GM19468 (cell line): ENCODE measurements at regions not wholly inside any gene's neighbourhood (a gene's known extent, or its start where the extent isn't known, plus 50 kb on each side); places are given as distances from the start of the nearest gene placed in this dataset.

Experiments used
- ATAC-seq: cut with Tn5 transposase; IDR thresholded peaks from one replicate; pipeline ENCODE4 v1.9.1; 2021; ENCODE audit warnings: mild to moderate bottlenecking, moderate library complexity, moderate number of reproducible peaks; ENCODE audit not compliant: unreplicated experiment; ENCODE audit errors: extremely low read depth

- ATAC-seq = no peak
Observed at GRCh38 chr17:77306790-77307478, 166.2 kb downstream of the SEC14L1 start.

GRCh38 chr17:77307479-77308198 lies 166.9 kb downstream of the SEC14L1 start:
- ATAC-seq = no peak

GRCh38 chr17:77308861-77309726 lies 168.3 kb downstream of the SEC14L1 start:
- ATAC-seq = no peak

- no peak for ATAC-seq
Observed at GRCh38 chr17:77310336-77310735, 169.6 kb downstream of the SEC14L1 start.

GRCh38 chr17:77311371-77311981 lies 170.7 kb downstream of the SEC14L1 start:
- no peak for ATAC-seq

- no peak for ATAC-seq
Observed at GRCh38 chr17:77312061-77312701, 171.4 kb downstream of the SEC14L1 start.

GRCh38 chr17:77312786-77313599 lies 172.2 kb downstream of the SEC14L1 start:
- no peak for ATAC-seq

GRCh38 chr17:77313831-77314230 lies 173.1 kb downstream of the SEC14L1 start:
- no peak for ATAC-seq

GRCh38 chr17:77314601-77315000 lies 173.8 kb downstream of the SEC14L1 start:
- ATAC-seq = no peak

- no peak for ATAC-seq
Observed at GRCh38 chr17:77315010-77315409, 174.2 kb downstream of the SEC14L1 start.

GRCh38 chr17:77315551-77316190 lies 174.9 kb downstream of the SEC14L1 start:
- ATAC-seq = no peak

GRCh38 chr17:77316191-77316641 lies 175.4 kb downstream of the SEC14L1 start:
- ATAC-seq = no peak

- ATAC-seq = no peak
Observed at GRCh38 chr17:77316651-77317050, 175.9 kb downstream of the SEC14L1 start.

GRCh38 chr17:77317091-77317750 lies 176.5 kb downstream of the SEC14L1 start:
- no peak for ATAC-seq

- ATAC-seq = no peak
Observed at GRCh38 chr17:77318021-77318420, 177.3 kb downstream of the SEC14L1 start.

- ATAC-seq = no peak
Observed at GRCh38 chr17:77318491-77319210, 177.9 kb downstream of the SEC14L1 start.
